K562 (cell line): ENCODE measurements at regions not wholly inside any gene's neighbourhood (a gene's known extent, or its start where the extent isn't known, plus 50 kb on each side); places are given as distances from the start of the nearest gene placed in this dataset.

ENCODE experiments used
- EHMT2 ChIP-seq: fragments of 450-650 bp; IDR thresholded peaks from 2 replicates; pipeline ENCODE4 v1.6.1; 2018; ENCODE audit warnings: antibody characterized with exemption
- KAT7 ChIP-seq: sonication (generic); formaldehyde crosslinking; IDR thresholded peaks from 2 replicates; pipeline ENCODE4 v1.8.0; 2022; ENCODE audit warnings: missing genetic modification reagents, mild to moderate bottlenecking, borderline replicate concordance
- POLR2A ChIP-seq: fragments of 450-650 bp; conservative IDR thresholded peaks from 2 replicates; pipeline ENCODE4 v1.6.1; 2016
- SIRT6 ChIP-seq: IDR thresholded peaks from one replicate; pipeline ENCODE4 v1.6.1; 2012; ENCODE audit warnings: low read depth, mild to moderate bottlenecking, control low read depth, inconsistent platforms, low read length, moderate library complexity
- SP1 ChIP-seq: sonication (generic); formaldehyde crosslinking; IDR thresholded peaks from 2 replicates; pipeline ENCODE4 v1.8.1; 2022; ENCODE audit warnings: mild to moderate bottlenecking, missing genetic modification reagents
- TAL1 ChIP-seq: fragments of 450-650 bp; IDR thresholded peaks from 2 replicates; pipeline ENCODE4 v1.6.1; 2016; ENCODE audit warnings: mild to moderate bottlenecking
- ZBTB7A ChIP-seq: IDR thresholded peaks from 2 replicates; pipeline ENCODE4 v1.6.1; 2011; ENCODE audit warnings: low read depth, mild to moderate bottlenecking, low read length, moderate library complexity, borderline replicate concordance; ENCODE audit not compliant: control insufficient read depth
- ZC3H4 ChIP-seq: sonication (generic); formaldehyde crosslinking; IDR thresholded peaks from 2 replicates; pipeline ENCODE4 v1.9.0; 2021; ENCODE audit warnings: missing genetic modification reagents, borderline replicate concordance
- ZNF23 ChIP-seq: fragments of 250-450 bp; sonication (Bioruptor Pico); IDR thresholded peaks from 2 replicates; pipeline ENCODE4 v1.4.0; 2020; ENCODE audit warnings: mild to moderate bottlenecking
- ZNF507 ChIP-seq: conservative IDR thresholded peaks from 2 replicates; pipeline ENCODE4 v1.6.1; 2017; ENCODE audit warnings: missing genetic modification characterization, missing compliant biosample characterization

- TF ChIP-seq ZBTB7A (no peak), ZNF23 (CRISPR knock-in tag) (no peak), SP1 (no peak), EHMT2 (no peak), POLR2A (no peak), ZC3H4 (no peak), KAT7 (CRISPR knock-in tag) (no peak), TAL1 (no peak), ZNF507 (no peak), SIRT6 (no peak)
These were observed 88.6 kb downstream of the GLI2 start for GRCh38 chr2:120824246-120824645.
